ENCODE measurements at regions not wholly inside any gene's neighbourhood (a gene's known extent, or its start where the extent isn't known, plus 50 kb on each side); places are given as distances from the start of the nearest gene placed in this dataset.

DNA sequence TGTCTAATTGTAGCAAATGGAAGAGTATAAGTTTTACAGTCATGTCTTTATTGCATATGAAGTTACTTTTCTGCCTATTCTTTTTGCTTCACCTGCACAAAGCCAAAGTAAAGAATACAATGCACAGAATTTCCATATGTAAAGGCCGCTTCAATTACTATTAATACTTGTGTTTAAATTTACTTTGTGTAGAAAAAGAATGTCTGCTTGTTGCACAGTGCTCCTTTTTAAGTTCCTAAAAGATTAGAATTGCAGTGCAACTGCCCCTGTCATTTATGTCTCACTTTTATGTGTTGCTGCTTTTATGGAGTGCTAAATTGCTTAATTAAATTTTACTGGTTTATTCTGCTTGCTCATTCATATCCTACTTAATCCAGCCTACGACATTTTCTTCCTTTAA is 830.5 kb downstream of the PDHA2 start:
- H3K36me3 ChIP-seq (ENCODE audit: control insufficient read depth, insufficient read depth, low read length), result no peaks in the 10 kb centered on the region
- H3K4me1 ChIP-seq (ENCODE audit: control insufficient read depth, insufficient read depth, low read length), result no peaks in the 10 kb centered on the region
- no peak overlapping the region for H3K4me3 ChIP-seq (ENCODE audit: low read depth, low read length)
- no peaks in the 10 kb centered on the region for H3K27me3 ChIP-seq (ENCODE audit: control insufficient read depth, insufficient read depth, low read length)
- no peak overlapping the region for H3K9ac ChIP-seq (ENCODE audit: low read depth, low read length)
- no peaks in the 10 kb centered on the region for H3K9me3 ChIP-seq (ENCODE audit: control insufficient read depth, insufficient read depth, low read length)

DNA sequence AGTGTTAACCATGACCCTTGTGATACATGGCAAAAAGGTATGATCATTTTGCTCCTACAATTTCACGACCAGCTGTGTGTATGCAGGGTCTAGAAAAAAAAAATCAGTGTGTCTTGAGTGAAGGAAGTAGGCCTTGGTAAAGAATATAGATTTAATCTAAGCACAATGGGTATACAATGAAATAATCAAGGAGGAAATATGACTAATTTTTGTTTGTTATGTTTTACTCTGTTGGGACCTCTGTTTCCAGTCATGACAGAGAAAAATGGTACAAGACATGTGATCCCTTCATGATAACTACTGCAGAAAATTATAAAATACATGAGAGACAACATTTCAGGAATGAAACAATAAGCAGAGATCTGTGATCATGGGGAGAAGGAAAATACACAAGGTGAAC is 835.5 kb downstream of the PDHA2 start:
- no peaks in the 10 kb centered on the region for H3K9me3 ChIP-seq (ENCODE audit: control insufficient read depth, insufficient read depth, low read length)
- no peaks in the 10 kb centered on the region for H3K27me3 ChIP-seq (ENCODE audit: control insufficient read depth, insufficient read depth, low read length)
- no peaks in the 10 kb centered on the region for H3K4me1 ChIP-seq (ENCODE audit: control insufficient read depth, insufficient read depth, low read length)
- H3K36me3 ChIP-seq (ENCODE audit: control insufficient read depth, insufficient read depth, low read length), result no peaks in the 10 kb centered on the region
- H3K4me3 ChIP-seq (ENCODE audit: low read depth, low read length), result no peak overlapping the region
- H3K9ac ChIP-seq (ENCODE audit: low read depth, low read length), result no peak overlapping the region

DNA sequence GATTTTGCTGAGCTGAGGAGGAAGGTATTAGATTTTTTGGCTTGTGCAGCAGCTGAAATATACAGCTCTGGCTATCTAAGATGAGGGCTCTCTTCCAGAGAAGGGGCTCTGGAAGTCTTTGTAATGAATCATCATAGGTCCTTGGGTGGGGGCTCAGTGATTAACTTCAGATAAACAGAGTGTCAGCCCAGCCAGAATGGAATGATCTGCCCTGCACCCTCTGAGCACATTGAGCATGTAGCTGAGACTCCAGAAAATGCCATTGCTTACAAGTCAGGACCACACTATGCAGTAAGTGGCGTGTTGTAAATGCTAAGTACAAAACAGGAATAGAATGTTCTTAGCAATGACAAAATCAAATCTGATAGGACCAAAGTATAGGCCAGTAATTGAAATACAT is 836.0 kb downstream of the PDHA2 start:
- H3K36me3 ChIP-seq (ENCODE audit: control insufficient read depth, insufficient read depth, low read length), result no peaks in the 10 kb centered on the region
- H3K9ac ChIP-seq (ENCODE audit: low read depth, low read length), result no peak overlapping the region
- no peaks in the 10 kb centered on the region for H3K4me1 ChIP-seq (ENCODE audit: control insufficient read depth, insufficient read depth, low read length)
- H3K4me3 ChIP-seq (ENCODE audit: low read depth, low read length), result no peak overlapping the region
- no peaks in the 10 kb centered on the region for H3K9me3 ChIP-seq (ENCODE audit: control insufficient read depth, insufficient read depth, low read length)
- no peaks in the 10 kb centered on the region for H3K27me3 ChIP-seq (ENCODE audit: control insufficient read depth, insufficient read depth, low read length)

DNA sequence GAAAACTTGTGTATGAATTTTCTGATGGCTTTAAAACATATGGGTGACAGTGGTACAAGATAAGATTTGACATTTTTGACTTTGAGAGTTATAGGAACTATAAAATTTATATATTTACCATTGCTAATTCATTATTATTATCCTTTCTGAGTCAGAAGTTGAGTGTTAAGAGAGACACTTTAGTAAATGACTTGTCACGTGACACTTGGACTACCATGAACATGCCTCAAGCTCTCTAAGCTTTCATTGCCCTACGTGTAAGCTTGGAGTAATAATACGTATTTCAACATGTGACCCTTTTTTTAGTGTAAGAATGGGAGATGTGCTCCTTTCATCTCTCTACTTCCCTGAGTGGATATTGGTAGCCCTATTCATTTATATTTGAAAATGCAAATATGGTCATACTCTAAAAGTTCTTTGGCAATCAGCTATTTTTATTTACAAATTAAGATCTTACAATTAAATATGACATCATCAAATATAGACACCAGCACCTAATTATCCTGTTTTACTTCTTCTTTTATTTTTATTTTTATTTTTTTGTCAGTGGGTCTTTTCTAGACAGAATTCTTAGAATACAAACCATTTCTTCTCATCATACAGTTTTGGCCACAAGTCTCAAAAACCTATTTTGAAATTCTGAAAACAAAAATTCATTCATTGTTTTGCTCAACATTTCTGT is 837.0 kb downstream of the PDHA2 start:
- no peaks in the 10 kb centered on the region for H3K27me3 ChIP-seq (ENCODE audit: control insufficient read depth, insufficient read depth, low read length)
- H3K9me3 ChIP-seq (ENCODE audit: control insufficient read depth, insufficient read depth, low read length), result no peaks in the 10 kb centered on the region
- H3K36me3 ChIP-seq (ENCODE audit: control insufficient read depth, insufficient read depth, low read length), result no peaks in the 10 kb centered on the region
- no peak overlapping the region for H3K4me3 ChIP-seq (ENCODE audit: low read depth, low read length)
- H3K4me1 ChIP-seq (ENCODE audit: control insufficient read depth, insufficient read depth, low read length), result no peaks in the 10 kb centered on the region
- no peak overlapping the region for H3K9ac ChIP-seq (ENCODE audit: low read depth, low read length)

DNA sequence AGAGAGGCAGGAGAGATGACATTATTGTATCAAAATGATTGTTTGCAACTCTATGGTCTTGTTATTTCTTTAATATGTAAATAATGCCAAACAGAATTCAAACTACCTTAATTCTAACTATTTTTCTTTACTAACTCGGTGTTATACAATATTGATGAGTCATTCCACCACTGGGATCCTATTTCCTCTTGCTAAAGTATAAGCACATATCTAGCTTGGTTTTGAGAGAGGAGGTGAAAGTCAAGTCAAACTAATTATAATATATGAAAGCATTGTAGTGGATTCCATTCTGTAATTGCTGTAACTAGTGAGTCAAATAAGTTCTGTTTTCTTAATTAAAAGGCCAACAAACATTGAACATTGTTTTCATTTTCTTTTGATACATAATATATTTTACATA is 837.6 kb downstream of the PDHA2 start:
- Histone ChIP-seq H3K36me3 (ENCODE audit: control insufficient read depth, insufficient read depth, low read length) (no peaks in the 10 kb centered on the region), H3K4me1 (ENCODE audit: control insufficient read depth, insufficient read depth, low read length) (no peaks in the 10 kb centered on the region), H3K9me3 (ENCODE audit: control insufficient read depth, insufficient read depth, low read length) (no peaks in the 10 kb centered on the region), H3K4me3 (ENCODE audit: low read depth, low read length) (no peak overlapping the region), H3K27me3 (ENCODE audit: control insufficient read depth, insufficient read depth, low read length) (no peaks in the 10 kb centered on the region), H3K9ac (ENCODE audit: low read depth, low read length) (no peak overlapping the region)

DNA sequence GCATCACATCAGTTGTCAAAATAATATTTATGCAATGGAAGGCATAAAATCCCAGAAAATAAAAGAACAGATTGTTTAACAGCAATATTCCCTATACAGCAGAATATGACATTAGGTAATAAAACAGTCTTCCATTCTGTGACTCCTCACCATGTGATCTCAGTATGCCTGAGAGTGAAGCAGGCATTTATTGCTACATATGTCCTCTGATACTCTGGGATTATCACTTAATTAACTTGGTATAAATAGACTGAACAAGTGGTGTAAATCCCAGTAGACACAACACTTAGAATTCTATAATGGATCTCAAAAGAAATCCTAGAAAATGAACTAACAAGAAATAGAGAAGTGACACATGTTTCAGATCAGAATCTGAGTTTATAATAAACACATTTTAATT is 841.3 kb downstream of the PDHA2 start:
- H3K9ac ChIP-seq (ENCODE audit: low read depth, low read length), result no peak overlapping the region
- H3K4me1 ChIP-seq (ENCODE audit: control insufficient read depth, insufficient read depth, low read length), result no peaks in the 10 kb centered on the region
- H3K4me3 ChIP-seq (ENCODE audit: low read depth, low read length), result no peak overlapping the region
- no peaks in the 10 kb centered on the region for H3K36me3 ChIP-seq (ENCODE audit: control insufficient read depth, insufficient read depth, low read length)
- no peaks in the 10 kb centered on the region for H3K27me3 ChIP-seq (ENCODE audit: control insufficient read depth, insufficient read depth, low read length)
- no peaks in the 10 kb centered on the region for H3K9me3 ChIP-seq (ENCODE audit: control insufficient read depth, insufficient read depth, low read length)

DNA sequence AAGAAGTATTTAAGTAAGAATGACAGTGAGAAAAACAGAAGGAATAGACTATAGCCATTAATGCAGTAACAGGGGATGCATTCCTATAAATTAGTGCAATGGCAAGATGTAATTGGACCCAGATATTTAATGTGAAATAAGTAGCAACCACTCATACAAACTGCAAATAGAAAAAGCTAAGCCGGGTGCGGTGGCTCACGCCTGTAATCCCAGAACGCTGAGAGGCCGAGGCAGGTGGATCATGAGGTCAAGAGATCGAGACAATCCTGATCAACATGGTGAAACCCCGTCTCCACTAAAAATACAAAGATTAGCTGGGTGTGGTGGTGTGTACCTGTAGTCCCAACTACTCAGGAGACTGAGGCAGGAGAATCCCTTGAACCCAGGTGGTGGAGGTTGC is 845.8 kb downstream of the PDHA2 start:
- Histone ChIP-seq H3K9me3 (ENCODE audit: control insufficient read depth, insufficient read depth, low read length) (no peaks in the 10 kb centered on the region), H3K36me3 (ENCODE audit: control insufficient read depth, insufficient read depth, low read length) (no peaks in the 10 kb centered on the region)

DNA sequence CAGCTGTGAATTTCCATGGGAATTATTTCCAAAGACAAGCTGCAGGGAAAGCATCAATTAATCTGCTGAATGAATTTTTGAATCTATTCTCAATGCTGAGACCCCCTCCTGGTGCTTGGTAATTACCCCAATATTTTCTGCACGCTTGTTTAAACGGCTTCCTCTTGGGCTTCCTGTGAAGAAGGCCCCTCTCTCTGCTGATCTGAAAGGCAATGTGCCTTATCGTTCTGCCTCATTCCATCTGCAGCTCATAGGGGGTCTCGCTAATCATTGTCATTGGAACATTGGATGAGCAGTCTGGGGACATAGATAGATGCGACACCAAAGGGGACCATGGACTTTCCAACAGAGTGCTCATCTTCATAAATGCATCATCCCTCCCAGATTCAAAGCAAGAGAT is 851.6 kb downstream of the PDHA2 start:
- no peaks in the 10 kb centered on the region for H3K4me1 ChIP-seq (ENCODE audit: control insufficient read depth, insufficient read depth, low read length)
- H3K9ac ChIP-seq (ENCODE audit: low read depth, low read length), result no peak overlapping the region
- H3K36me3 ChIP-seq (ENCODE audit: control insufficient read depth, insufficient read depth, low read length), result no peaks in the 10 kb centered on the region
- no peak overlapping the region for H3K4me3 ChIP-seq (ENCODE audit: low read depth, low read length)
- no peaks in the 10 kb centered on the region for H3K9me3 ChIP-seq (ENCODE audit: control insufficient read depth, insufficient read depth, low read length)
- H3K27me3 ChIP-seq (ENCODE audit: control insufficient read depth, insufficient read depth, low read length), result no peaks in the 10 kb centered on the region

More for the DNA sequence above, 845.8 kb downstream of the PDHA2 start:
- Histone ChIP-seq H3K9ac (ENCODE audit: low read depth, low read length) (no peak overlapping the region), H3K4me1 (ENCODE audit: control insufficient read depth, insufficient read depth, low read length) (no peaks in the 10 kb centered on the region), H3K27me3 (ENCODE audit: control insufficient read depth, insufficient read depth, low read length) (no peaks in the 10 kb centered on the region), H3K4me3 (ENCODE audit: low read depth, low read length) (no peak overlapping the region)

DNA sequence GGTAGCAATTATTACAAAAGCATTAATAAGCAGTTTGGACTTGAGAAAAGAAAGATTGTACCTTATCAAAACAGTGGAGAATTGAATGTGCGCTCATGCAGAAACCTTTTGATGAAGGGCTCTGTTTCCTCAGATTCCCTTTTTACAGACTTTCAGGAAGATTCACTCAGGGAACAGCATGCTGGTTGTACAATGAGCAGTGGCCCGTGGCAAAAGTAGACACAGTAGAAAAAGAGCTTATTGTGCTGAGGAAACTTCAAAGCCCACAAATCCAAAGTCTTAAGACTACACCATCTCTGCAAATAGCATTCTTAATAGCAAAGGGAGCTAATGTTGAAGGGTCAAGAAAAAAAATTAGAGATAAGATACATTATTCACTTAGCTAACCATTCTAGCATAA is 858.9 kb downstream of the PDHA2 start:
- Histone ChIP-seq H3K27me3 (ENCODE audit: control insufficient read depth, insufficient read depth, low read length) (no peaks in the 10 kb centered on the region), H3K36me3 (ENCODE audit: control insufficient read depth, insufficient read depth, low read length) (no peaks in the 10 kb centered on the region), H3K4me1 (ENCODE audit: control insufficient read depth, insufficient read depth, low read length) (no peaks in the 10 kb centered on the region), H3K9me3 (ENCODE audit: control insufficient read depth, insufficient read depth, low read length) (no peaks in the 10 kb centered on the region), H3K4me3 (ENCODE audit: low read depth, low read length) (no peak overlapping the region), H3K9ac (ENCODE audit: low read depth, low read length) (no peak overlapping the region)

DNA sequence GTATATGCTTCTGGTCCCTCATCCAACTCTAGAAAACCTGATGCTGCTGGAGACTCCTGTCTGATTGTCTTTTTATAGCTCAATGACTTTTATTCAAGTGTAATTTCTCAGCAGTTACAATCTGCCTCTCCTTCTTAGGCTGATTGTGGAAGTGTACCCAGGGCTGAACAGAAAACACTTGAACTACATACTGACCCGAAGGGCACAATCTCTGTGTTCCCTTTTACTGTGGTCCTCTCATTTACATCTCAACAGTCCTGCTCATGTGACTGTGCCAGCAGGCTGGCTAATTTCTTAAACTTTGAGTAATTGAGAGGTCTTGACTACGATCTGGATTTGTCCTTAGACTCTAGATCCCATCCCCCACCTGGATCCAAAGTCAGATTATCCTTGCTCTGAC is 863.4 kb downstream of the PDHA2 start:
- Histone ChIP-seq H3K27me3 (ENCODE audit: control insufficient read depth, insufficient read depth, low read length) (no peaks in the 10 kb centered on the region), H3K9ac (ENCODE audit: low read depth, low read length) (no peak overlapping the region), H3K4me1 (ENCODE audit: control insufficient read depth, insufficient read depth, low read length) (no peaks in the 10 kb centered on the region), H3K4me3 (ENCODE audit: low read depth, low read length) (no peak overlapping the region), H3K36me3 (ENCODE audit: control insufficient read depth, insufficient read depth, low read length) (no peaks in the 10 kb centered on the region), H3K9me3 (ENCODE audit: control insufficient read depth, insufficient read depth, low read length) (no peaks in the 10 kb centered on the region)

DNA sequence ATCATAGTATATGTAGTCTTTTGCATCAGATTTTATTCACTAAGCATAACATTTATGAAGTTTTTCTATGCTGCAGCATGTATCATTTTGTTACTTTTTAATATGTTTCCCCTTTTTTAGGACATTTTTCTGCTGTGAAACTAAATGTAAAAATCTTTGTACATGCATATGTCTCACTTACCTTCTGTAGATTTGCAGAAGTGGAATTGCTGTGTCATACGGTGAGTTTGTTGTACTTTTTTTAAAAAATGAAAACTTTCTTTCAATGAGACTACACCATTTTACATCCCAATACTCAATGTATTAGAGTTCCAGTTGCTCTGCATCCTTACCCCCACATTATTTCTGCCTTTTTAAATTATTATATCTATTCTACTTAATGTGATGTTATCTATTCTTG is 868.9 kb downstream of the PDHA2 start:
- no peak overlapping the region for H3K4me3 ChIP-seq (ENCODE audit: low read depth, low read length)
- H3K4me1 ChIP-seq (ENCODE audit: control insufficient read depth, insufficient read depth, low read length), result peaks cover 2% of the 10 kb centered on the region
- no peak overlapping the region for H3K9ac ChIP-seq (ENCODE audit: low read depth, low read length)
- no peaks in the 10 kb centered on the region for H3K36me3 ChIP-seq (ENCODE audit: control insufficient read depth, insufficient read depth, low read length)
- no peaks in the 10 kb centered on the region for H3K9me3 ChIP-seq (ENCODE audit: control insufficient read depth, insufficient read depth, low read length)
- no peaks in the 10 kb centered on the region for H3K27me3 ChIP-seq (ENCODE audit: control insufficient read depth, insufficient read depth, low read length)

DNA sequence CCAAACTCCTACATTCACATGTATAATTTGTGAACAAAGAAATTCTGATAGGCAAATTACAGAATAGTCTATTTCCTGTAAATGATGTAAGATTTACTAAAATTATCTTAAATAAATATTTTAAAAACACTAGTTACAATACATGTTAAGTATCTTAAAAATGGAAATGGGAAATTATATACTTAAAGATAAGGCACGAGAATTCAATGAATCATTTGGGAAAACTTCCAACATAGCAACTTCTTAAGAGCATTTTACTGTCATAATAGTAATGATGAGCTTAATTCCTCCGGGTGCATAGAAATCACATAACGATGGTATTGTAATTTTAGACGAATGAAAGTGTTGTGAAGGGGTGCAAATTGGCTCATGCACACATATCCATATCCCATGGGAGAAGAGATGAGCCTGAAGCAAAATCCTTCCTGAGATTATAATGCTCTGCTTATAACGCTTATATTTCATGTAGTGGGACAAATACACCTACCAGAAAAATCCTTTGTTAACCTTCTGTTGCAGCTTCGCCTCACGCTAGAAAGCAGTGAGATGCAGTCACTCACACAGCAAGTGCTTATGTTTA is 873.5 kb downstream of the PDHA2 start:
- Histone ChIP-seq H3K9ac (ENCODE audit: low read depth, low read length) (no peak overlapping the region), H3K4me3 (ENCODE audit: low read depth, low read length) (no peak overlapping the region), H3K9me3 (ENCODE audit: control insufficient read depth, insufficient read depth, low read length) (no peaks in the 10 kb centered on the region), H3K36me3 (ENCODE audit: control insufficient read depth, insufficient read depth, low read length) (no peaks in the 10 kb centered on the region), H3K4me1 (ENCODE audit: control insufficient read depth, insufficient read depth, low read length) (peaks cover 2% of the 10 kb centered on the region), H3K27me3 (ENCODE audit: control insufficient read depth, insufficient read depth, low read length) (no peaks in the 10 kb centered on the region)
